Endothelial cell of umbilical vein (primary cell): ENCODE measurements at regions not wholly inside any gene's neighbourhood (a gene's known extent, or its start where the extent isn't known, plus 50 kb on each side); places are given as distances from the start of the nearest gene placed in this dataset.

Source experiments
- BruUV-seq: library from RNA; stranded (reverse); fragments of 400-500 nt; replicated peaks from 2 replicates; lab custom pipeline; 2021; lab: Mats Ljungman, UMichigan
- CTCF ChIA-PET: fragments of 300-600, 350-600 bp; sonication (Branson Sonifier 250); formaldehyde crosslinking; loops from one replicate; lab custom pipeline; 2021; ENCODE audit warnings: antibody characterized with exemption, inconsistent platforms; lab: Charles Lee
- POLR2A ChIA-PET: fragments of 300-600, 350-600 bp; sonication (Branson Sonifier 250); formaldehyde crosslinking; loops from one replicate; lab custom pipeline; 2021; ENCODE audit warnings: antibody characterized with exemption, inconsistent platforms; lab: Charles Lee
- DNase-seq: peaks from one replicate; pipeline ENCODE4 v3.0.0-alpha.2; 2011; ENCODE audit warnings: low read depth, low spot score
- FAIRE-seq: peaks from 2 replicates; lab custom pipeline; 2011; peaks lifted over from hg19 to GRCh38; lab: Jason Lieb, UNC
- H2AFZ ChIP-seq: 2 replicates; pipeline ENCODE4 v1.6.0; 2012; ENCODE audit warnings: low read depth, low read length, control low read depth, inconsistent platforms
- H3K27ac ChIP-seq: 2 replicates; pipeline ENCODE4 v1.5.1; 2011; ENCODE audit warnings: low read depth, mild to moderate bottlenecking, control low read depth, low read length, moderate library complexity; ENCODE audit not compliant: insufficient read depth
- H3K27me3 ChIP-seq, 2 experiments: 2 replicates each; pipeline versions ENCODE4 v1.6.0 to v1.6.1; 2011; ENCODE audit warnings: low read length in 2 of 2, mixed read lengths in 1 of 2; ENCODE audit not compliant: control insufficient read depth in 2 of 2, insufficient read depth in 2 of 2
- H3K36me3 ChIP-seq, 2 experiments: 2 replicates in 1 of 2; 3 replicates in 1 of 2; pipeline ENCODE4 v1.5.1; 2011; ENCODE audit warnings: low read length in 2 of 2, mild to moderate bottlenecking in 1 of 2, moderate library complexity in 1 of 2; ENCODE audit not compliant: control insufficient read depth in 2 of 2, insufficient read depth in 2 of 2; ENCODE audit errors: extremely low read depth in 1 of 2
- H3K4me1 ChIP-seq: 3 replicates; pipeline ENCODE4 v1.5.1; 2011; ENCODE audit warnings: mild to moderate bottlenecking, low read length; ENCODE audit not compliant: control insufficient read depth, insufficient read depth; ENCODE audit errors: extremely low read depth
- H3K4me2 ChIP-seq: 2 replicates; pipeline ENCODE4 v1.6.1; 2011; ENCODE audit warnings: low read length, control low read depth, mixed read lengths; ENCODE audit not compliant: insufficient read depth
- H3K4me3 ChIP-seq, 3 experiments: fragments of 200-600 bp in 1 of 3; sonication (generic), shearing (Covaris generic) in 1 of 3; replicated peaks in 1 of 3; 2 replicates each; pipeline ENCODE4 v1.5.1; 2011 to 2016; ENCODE audit warnings: control low read depth in 3 of 3, low read length in 3 of 3, mild to moderate bottlenecking in 2 of 3, inconsistent platforms in 1 of 3, low read depth in 1 of 3, moderate library complexity in 1 of 3; ENCODE audit not compliant: insufficient read depth in 1 of 3
- H3K79me2 ChIP-seq: 2 replicates; pipeline ENCODE4 v1.6.0; 2012; ENCODE audit warnings: low read length, inconsistent platforms; ENCODE audit not compliant: control insufficient read depth, insufficient read depth
- H3K9ac ChIP-seq: replicated peaks from 2 replicates; pipeline ENCODE3; 2011; ENCODE audit warnings: low read length, control low read depth; ENCODE audit not compliant: insufficient read depth; ENCODE audit errors: extremely low read depth
- H3K9me1 ChIP-seq: replicated peaks from 3 replicates; pipeline ENCODE4 v1.6.0; 2011; ENCODE audit warnings: mild to moderate bottlenecking, low read length; ENCODE audit not compliant: control insufficient read depth, insufficient read depth; ENCODE audit errors: extremely low read depth
- H3K9me3 ChIP-seq: replicated peaks from 2 replicates; pipeline ENCODE4 v1.5.1; 2012; ENCODE audit warnings: low read length, inconsistent platforms; ENCODE audit not compliant: control insufficient read depth, insufficient read depth
- H4K20me1 ChIP-seq: replicated peaks from 2 replicates; pipeline ENCODE3; 2011; ENCODE audit warnings: mild to moderate bottlenecking, low read length; ENCODE audit not compliant: control insufficient read depth, insufficient read depth; ENCODE audit errors: extremely low read depth
- EZH2 ChIP-seq: IDR thresholded peaks from 2 replicates; pipeline ENCODE4 v1.6.1; 2012; ENCODE audit warnings: borderline replicate concordance, low read depth, mild to moderate bottlenecking, moderate library complexity, low read length, inconsistent platforms; ENCODE audit not compliant: severe bottlenecking
- FOS ChIP-seq: IDR thresholded peaks from 2 replicates; pipeline ENCODE4 v1.6.1; 2011; ENCODE audit warnings: mild to moderate bottlenecking, low read length, moderate library complexity, borderline replicate concordance; ENCODE audit not compliant: insufficient read depth
- GATA2 ChIP-seq: IDR thresholded peaks from 2 replicates; pipeline ENCODE4 v1.7.0; 2011; ENCODE audit warnings: low read depth, mild to moderate bottlenecking, moderate library complexity, mixed read lengths, low read length; ENCODE audit not compliant: insufficient read length, insufficient read depth
- JUN ChIP-seq: IDR thresholded peaks from 2 replicates; pipeline ENCODE4 v1.6.1; 2011; ENCODE audit warnings: borderline replicate concordance, low read depth; ENCODE audit not compliant: insufficient read length, insufficient read depth
- MAX ChIP-seq: IDR thresholded peaks from 2 replicates; pipeline ENCODE4 v1.6.1; 2011; ENCODE audit not compliant: insufficient read depth, insufficient read length
- MYC ChIP-seq: IDR thresholded peaks from one replicate; pipeline ENCODE4 v1.6.1; 2011; ENCODE audit warnings: mild to moderate bottlenecking, low read depth, low read length
- POLR2A ChIP-seq: IDR thresholded peaks from 2 replicates; pipeline ENCODE4 v1.6.1; 2012; ENCODE audit warnings: low read depth, mild to moderate bottlenecking, control low read depth, low read length
- POLR2AphosphoS5 ChIP-seq: IDR thresholded peaks from 2 replicates; pipeline ENCODE4 v1.6.1; 2012; ENCODE audit warnings: low read depth, mild to moderate bottlenecking, control low read depth, low read length, moderate library complexity; ENCODE audit not compliant: insufficient read depth
- dilution Hi-C: fragments of 300-500 bp; cut with MboI; formaldehyde crosslinking; loops from one replicate; pipeline ENCODE4 v1.15.0; 2019; ENCODE audit warnings: low sequenced_read_pairs; ENCODE audit not compliant: extremely low pct_ligation_motif_present
- intact Hi-C: fragments of 100-400 bp; cut with micrococcal nuclease; formaldehyde crosslinking; loops from one replicate; pipeline ENCODE4 v1.10.0; 2022
- TF ChIP-seq, protein P1 (sequence below), 2 donors: IDR thresholded peaks; 1 replicate in 1 of 2; 2 replicates in 1 of 2; pipeline ENCODE4 v1.5.1; 2011; ENCODE audit warnings: low read length in 2 of 2, mild to moderate bottlenecking in 2 of 2, moderate library complexity in 2 of 2, control low read depth in 1 of 2, inconsistent platforms in 1 of 2, low read depth in 1 of 2; ENCODE audit not compliant: insufficient read depth in 1 of 2; ENCODE audit errors: extremely low read depth in 1 of 2

DNA sequence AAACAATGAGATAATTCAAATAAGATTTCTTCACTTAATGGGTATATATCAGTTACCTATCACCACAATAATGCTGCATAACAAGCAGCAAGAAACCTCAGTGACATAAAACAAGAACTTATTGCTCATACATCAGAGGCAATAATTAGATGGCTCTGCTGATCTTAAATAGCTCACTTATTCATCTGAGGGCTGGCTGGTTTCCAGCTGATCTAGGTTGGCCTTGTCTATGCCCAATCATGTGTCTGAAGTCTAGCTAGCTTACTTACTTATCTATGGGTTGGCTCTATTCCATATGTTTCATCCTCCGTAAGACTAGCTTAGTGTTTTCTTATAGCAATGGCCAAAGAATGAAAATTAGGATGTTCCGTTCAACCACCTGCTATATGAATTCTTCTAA lies 109.4 kb upstream of the AGTR1 start:
- intact Hi-C loops (no loop called here), dilution Hi-C loops (no loop called here)
- Histone ChIP-seq H3K4me2 (no peak overlapping the region), H2AFZ (no peak overlapping the region), H3K27ac (no peak overlapping the region), H3K9me1 (no peaks in the 10 kb centered on the region), H3K79me2 (no peaks in the 10 kb centered on the region), H4K20me1 (no peaks in the 10 kb centered on the region), H3K36me3 (no peaks in the 10 kb centered on the region), H3K4me1 (no peaks in the 10 kb centered on the region), H3K27me3 (no peaks in the 10 kb centered on the region), H3K9me3 (no peaks in the 10 kb centered on the region), H3K4me3 (no peak overlapping the region), H3K9ac (no peak overlapping the region)
- BruUV-seq, result no TSS peak
- DNase-seq (no peak), FAIRE-seq (no peak)
- TF ChIP-seq EZH2 (no peak), MYC (no peak), POLR2AphosphoS5 (no peak), FOS (no peak), JUN (no peak), POLR2A (no peak), MAX (no peak), GATA2 (no peak)
- TF ChIP-seq, protein P1, sequence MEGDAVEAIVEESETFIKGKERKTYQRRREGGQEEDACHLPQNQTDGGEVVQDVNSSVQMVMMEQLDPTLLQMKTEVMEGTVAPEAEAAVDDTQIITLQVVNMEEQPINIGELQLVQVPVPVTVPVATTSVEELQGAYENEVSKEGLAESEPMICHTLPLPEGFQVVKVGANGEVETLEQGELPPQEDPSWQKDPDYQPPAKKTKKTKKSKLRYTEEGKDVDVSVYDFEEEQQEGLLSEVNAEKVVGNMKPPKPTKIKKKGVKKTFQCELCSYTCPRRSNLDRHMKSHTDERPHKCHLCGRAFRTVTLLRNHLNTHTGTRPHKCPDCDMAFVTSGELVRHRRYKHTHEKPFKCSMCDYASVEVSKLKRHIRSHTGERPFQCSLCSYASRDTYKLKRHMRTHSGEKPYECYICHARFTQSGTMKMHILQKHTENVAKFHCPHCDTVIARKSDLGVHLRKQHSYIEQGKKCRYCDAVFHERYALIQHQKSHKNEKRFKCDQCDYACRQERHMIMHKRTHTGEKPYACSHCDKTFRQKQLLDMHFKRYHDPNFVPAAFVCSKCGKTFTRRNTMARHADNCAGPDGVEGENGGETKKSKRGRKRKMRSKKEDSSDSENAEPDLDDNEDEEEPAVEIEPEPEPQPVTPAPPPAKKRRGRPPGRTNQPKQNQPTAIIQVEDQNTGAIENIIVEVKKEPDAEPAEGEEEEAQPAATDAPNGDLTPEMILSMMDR (IDR thresholded peaks at IDR 0.05; ENCODE audit: extremely low read depth in 1 of 2, insufficient read depth in 1 of 2, low read depth in 1 of 2, low read length in 2 of 2), result no peak
- ChIA-PET POLR2A (no interaction called here), CTCF (interaction anchor here (1.2 kb wide), 1 partner anchor 12 kb away, joined by 3 read pairs; no protein-coding TSS in a partner anchor)
